ENCODE measurements at regions not wholly inside any gene's neighbourhood (a gene's known extent, or its start where the extent isn't known, plus 50 kb on each side); places are given as distances from the start of the nearest gene placed in this dataset.

- no peak for DNase-seq (ENCODE audit: low read depth in 1 of 2, low spot score in 1 of 2)
Observed at GRCh38 chr3:127088511-127089351, 104.2 kb upstream of the PRR23E start.

DNA sequence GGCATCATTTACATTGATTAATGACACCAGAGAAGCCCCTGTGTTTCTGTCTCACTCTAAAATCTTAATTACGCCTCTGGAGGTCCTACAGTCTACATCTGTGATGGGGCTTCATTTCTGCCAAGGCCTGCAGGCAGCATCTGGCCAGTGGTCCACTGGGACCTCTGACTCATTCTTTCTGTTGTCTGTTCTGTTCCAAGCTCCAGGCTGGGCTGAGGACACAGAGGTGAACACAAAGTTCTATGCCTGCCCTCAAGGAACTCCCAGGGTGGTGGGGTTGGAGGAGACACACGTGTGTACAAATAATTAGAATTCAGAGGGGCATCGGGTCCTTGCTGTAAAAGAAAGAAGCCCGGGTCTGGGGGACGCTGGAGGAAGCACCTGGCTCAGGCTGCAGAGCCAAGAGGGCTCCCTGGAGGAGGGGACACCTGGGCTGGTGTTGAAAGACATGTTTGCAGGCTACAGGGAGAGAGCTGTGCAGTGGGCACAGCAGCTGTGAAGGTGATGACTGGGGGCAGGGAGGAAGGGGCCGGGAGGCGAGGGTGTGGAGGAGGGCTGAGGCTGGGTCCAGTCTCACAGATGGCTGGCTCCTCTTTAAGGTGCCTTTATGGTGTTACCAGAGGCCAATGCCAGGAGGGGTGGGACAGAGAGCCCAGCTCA, 103.3 kb upstream of the PRR23E start:
- H3K4me3 ChIP-seq (replicated peaks; ENCODE audit: insufficient read depth, low read length) = no peak overlapping the region
- TF ChIP-seq GABPA (IDR thresholded peaks at IDR 0.05; ENCODE audit: low read depth) = no peak
- TF ChIP-seq, protein P1, sequence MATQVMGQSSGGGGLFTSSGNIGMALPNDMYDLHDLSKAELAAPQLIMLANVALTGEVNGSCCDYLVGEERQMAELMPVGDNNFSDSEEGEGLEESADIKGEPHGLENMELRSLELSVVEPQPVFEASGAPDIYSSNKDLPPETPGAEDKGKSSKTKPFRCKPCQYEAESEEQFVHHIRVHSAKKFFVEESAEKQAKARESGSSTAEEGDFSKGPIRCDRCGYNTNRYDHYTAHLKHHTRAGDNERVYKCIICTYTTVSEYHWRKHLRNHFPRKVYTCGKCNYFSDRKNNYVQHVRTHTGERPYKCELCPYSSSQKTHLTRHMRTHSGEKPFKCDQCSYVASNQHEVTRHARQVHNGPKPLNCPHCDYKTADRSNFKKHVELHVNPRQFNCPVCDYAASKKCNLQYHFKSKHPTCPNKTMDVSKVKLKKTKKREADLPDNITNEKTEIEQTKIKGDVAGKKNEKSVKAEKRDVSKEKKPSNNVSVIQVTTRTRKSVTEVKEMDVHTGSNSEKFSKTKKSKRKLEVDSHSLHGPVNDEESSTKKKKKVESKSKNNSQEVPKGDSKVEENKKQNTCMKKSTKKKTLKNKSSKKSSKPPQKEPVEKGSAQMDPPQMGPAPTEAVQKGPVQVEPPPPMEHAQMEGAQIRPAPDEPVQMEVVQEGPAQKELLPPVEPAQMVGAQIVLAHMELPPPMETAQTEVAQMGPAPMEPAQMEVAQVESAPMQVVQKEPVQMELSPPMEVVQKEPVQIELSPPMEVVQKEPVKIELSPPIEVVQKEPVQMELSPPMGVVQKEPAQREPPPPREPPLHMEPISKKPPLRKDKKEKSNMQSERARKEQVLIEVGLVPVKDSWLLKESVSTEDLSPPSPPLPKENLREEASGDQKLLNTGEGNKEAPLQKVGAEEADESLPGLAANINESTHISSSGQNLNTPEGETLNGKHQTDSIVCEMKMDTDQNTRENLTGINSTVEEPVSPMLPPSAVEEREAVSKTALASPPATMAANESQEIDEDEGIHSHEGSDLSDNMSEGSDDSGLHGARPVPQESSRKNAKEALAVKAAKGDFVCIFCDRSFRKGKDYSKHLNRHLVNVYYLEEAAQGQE (IDR thresholded peaks at IDR 0.05; ENCODE audit: insufficient replicate concordance, low read depth) = no peak
- TF ChIP-seq SPI1 (IDR thresholded peaks at IDR 0.05; ENCODE audit: borderline replicate concordance, low read depth) = no peak
- TF ChIP-seq, protein P2, sequence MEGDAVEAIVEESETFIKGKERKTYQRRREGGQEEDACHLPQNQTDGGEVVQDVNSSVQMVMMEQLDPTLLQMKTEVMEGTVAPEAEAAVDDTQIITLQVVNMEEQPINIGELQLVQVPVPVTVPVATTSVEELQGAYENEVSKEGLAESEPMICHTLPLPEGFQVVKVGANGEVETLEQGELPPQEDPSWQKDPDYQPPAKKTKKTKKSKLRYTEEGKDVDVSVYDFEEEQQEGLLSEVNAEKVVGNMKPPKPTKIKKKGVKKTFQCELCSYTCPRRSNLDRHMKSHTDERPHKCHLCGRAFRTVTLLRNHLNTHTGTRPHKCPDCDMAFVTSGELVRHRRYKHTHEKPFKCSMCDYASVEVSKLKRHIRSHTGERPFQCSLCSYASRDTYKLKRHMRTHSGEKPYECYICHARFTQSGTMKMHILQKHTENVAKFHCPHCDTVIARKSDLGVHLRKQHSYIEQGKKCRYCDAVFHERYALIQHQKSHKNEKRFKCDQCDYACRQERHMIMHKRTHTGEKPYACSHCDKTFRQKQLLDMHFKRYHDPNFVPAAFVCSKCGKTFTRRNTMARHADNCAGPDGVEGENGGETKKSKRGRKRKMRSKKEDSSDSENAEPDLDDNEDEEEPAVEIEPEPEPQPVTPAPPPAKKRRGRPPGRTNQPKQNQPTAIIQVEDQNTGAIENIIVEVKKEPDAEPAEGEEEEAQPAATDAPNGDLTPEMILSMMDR (IDR thresholded peaks at IDR 0.05; ENCODE audit: insufficient read depth, low read length) = no peak
- TF ChIP-seq POLR2AphosphoS5 (IDR thresholded peaks at IDR 0.05; ENCODE audit: low read depth) = no peak
- no peaks in the 10 kb centered on the region for H3K27me3 ChIP-seq (ENCODE audit: insufficient read depth, poor library complexity, severe bottlenecking)
- no peak for DNase-seq (ENCODE audit: low read depth in 1 of 2, low spot score in 1 of 2)
- H3K27ac ChIP-seq (replicated peaks) = no peak overlapping the region

More at GRCh38 chr3:127088511-127089351, 104.2 kb upstream of the PRR23E start:
- H3K27me3 ChIP-seq (ENCODE audit: insufficient read depth, poor library complexity, severe bottlenecking) = no peaks in the 10 kb centered on the region
- no peak overlapping the region for H3K27ac ChIP-seq (replicated peaks)
- TF ChIP-seq, protein P2 (IDR thresholded peaks at IDR 0.05; ENCODE audit: insufficient read depth, low read length) = no peak
- TF ChIP-seq, protein P1 (IDR thresholded peaks at IDR 0.05; ENCODE audit: insufficient replicate concordance, low read depth) = no peak
- TF ChIP-seq SPI1 (IDR thresholded peaks at IDR 0.05; ENCODE audit: borderline replicate concordance, low read depth) = no peak
- TF ChIP-seq GABPA (IDR thresholded peaks at IDR 0.05; ENCODE audit: low read depth) = no peak
- no peak for TF ChIP-seq POLR2AphosphoS5 (IDR thresholded peaks at IDR 0.05; ENCODE audit: low read depth)
- no peak overlapping the region for H3K4me3 ChIP-seq (replicated peaks; ENCODE audit: insufficient read depth, low read length)

DNA sequence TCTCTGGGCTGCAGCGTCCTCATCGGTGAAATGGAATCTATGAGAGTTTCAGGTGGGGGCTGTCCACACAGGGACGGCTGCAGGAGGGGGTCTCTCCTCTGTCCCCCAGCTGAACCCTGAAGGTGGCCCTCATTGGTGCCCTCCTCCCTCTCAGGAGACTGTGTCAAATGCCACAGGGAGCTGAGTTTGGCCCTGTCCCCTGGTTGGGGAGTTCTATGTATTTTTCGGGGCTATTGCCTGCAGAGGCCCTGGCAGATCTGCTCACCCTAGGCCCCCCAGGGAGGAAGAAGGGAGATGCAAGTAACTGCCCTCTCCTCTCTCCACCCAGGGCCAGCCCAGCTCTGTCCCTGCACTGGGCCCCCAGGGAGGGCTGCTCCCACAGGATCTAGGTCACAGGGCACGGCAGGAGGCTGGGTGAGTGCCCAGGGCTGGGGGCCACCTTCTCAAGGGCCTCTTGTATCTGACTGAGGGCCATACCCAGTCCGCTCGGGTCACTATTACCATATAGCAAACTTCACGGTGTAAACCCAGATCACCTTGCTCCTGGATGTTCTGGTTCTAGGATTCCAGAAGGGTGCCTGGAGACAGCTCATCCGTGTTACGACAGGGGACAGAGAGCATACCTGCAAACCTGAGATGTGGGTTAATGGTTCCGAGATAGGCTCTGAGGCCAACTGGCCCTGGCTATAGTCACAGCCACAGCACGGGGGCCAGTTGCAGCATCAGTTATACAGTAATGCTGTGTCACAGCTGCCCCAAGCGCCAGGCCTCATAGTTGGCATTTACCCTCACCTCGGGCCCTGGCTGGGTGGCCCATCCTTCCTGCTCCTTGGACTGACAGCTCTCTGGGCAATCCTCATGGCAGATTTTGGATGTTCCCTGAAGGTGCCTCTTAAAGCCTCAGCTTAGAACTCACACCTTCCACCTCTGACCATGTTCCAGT, 102.4 kb upstream of the PRR23E start:
- Histone ChIP-seq H3K27me3 (ENCODE audit: insufficient read depth, poor library complexity, severe bottlenecking) (no peaks in the 10 kb centered on the region), H3K27ac (replicated peaks) (no peak overlapping the region), H3K4me3 (replicated peaks; ENCODE audit: insufficient read depth, low read length) (no peak overlapping the region)
- no peak for DNase-seq (ENCODE audit: low read depth in 1 of 2, low spot score in 1 of 2)
- TF ChIP-seq, protein P2 (IDR thresholded peaks at IDR 0.05; ENCODE audit: insufficient read depth, low read length) = no peak
- TF ChIP-seq, protein P1 (IDR thresholded peaks at IDR 0.05; ENCODE audit: insufficient replicate concordance, low read depth) = no peak
- no peak for TF ChIP-seq POLR2AphosphoS5 (IDR thresholded peaks at IDR 0.05; ENCODE audit: low read depth)
- TF ChIP-seq SPI1 (IDR thresholded peaks at IDR 0.05; ENCODE audit: borderline replicate concordance, low read depth) = no peak
- TF ChIP-seq GABPA (IDR thresholded peaks at IDR 0.05; ENCODE audit: low read depth) = no peak
